Epithelial cell of esophagus (primary cell): ENCODE measurements at regions not wholly inside any gene's neighbourhood (a gene's known extent, or its start where the extent isn't known, plus 50 kb on each side); places are given as distances from the start of the nearest gene placed in this dataset.
"Not testable (repeated sequence)": the region's sequence is repeated elsewhere in the genome, so short reads cannot be mapped to it uniquely, and the experiment has no call there.

Source experiments
- DNase-seq: peaks from one replicate; pipeline ENCODE4 v3.0.0; 2010; ENCODE audit warnings: low read depth
- H3K4me3 ChIP-seq: 2 replicates; pipeline ENCODE4 v1.5.1; 2011; ENCODE audit warnings: mild to moderate bottlenecking, low read length, control low read depth
- TF ChIP-seq, protein P1 (sequence below): IDR thresholded peaks from 2 replicates; pipeline ENCODE4 v1.5.1; 2011; ENCODE audit warnings: low read depth, mild to moderate bottlenecking, low read length, control low read depth, inconsistent platforms; ENCODE audit not compliant: insufficient read depth; ENCODE audit errors: missing control alignments

- no peak for DNase-seq
- TF ChIP-seq, protein P1, sequence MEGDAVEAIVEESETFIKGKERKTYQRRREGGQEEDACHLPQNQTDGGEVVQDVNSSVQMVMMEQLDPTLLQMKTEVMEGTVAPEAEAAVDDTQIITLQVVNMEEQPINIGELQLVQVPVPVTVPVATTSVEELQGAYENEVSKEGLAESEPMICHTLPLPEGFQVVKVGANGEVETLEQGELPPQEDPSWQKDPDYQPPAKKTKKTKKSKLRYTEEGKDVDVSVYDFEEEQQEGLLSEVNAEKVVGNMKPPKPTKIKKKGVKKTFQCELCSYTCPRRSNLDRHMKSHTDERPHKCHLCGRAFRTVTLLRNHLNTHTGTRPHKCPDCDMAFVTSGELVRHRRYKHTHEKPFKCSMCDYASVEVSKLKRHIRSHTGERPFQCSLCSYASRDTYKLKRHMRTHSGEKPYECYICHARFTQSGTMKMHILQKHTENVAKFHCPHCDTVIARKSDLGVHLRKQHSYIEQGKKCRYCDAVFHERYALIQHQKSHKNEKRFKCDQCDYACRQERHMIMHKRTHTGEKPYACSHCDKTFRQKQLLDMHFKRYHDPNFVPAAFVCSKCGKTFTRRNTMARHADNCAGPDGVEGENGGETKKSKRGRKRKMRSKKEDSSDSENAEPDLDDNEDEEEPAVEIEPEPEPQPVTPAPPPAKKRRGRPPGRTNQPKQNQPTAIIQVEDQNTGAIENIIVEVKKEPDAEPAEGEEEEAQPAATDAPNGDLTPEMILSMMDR = no peak
- H3K4me3 ChIP-seq = no peak overlapping the region
Measured at GRCh38 chr20:40868551-40869217, 159.9 kb upstream of the TOP1 start.

DNA sequence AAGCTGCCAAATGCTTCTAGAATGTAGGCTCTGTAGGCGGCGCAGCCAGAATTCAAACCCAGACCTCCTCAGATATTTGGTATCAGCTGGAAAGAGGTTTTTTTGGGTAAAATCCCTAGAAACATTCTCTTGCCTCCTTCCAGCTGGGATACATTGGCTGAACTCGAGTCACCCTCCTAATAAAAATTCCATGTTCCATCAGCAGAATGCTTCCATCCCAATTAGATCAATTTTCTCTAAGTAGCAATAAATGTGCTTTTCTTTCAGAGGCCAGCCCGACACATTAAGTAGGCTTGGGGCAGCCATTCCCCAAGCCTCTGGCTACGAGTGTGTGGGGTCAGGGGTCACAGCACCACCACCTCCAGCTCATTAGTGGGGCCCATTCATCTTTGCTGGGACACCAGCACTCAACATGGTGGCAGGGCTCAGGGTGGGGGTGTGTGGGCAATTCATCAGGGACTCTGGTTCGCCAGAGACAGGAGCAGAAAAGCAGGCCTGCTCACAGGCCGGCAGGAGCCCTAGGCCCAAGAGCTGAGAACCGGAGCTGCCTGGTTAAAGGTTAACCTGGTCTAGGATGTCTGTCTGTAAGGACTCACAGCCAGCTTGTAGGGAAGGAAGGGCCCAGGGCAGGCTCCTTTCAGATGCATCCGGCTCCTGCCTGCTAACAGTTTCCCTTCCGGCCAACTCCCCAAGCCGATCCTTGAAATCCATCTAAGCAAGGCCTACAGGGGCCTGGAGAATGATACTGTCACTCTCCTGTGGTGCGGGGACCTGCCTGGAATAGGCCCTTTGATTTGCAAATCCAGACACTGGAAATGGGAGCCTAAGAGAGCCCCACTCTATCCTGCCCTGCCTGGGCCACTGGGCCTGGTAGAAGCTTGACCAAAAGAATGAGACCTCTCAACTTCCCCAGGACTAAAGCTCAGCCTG, 159.1 kb upstream of the TOP1 start:
- H3K4me3 ChIP-seq = no peak overlapping the region
- no peak for DNase-seq
- TF ChIP-seq, protein P1 = no peak

DNA sequence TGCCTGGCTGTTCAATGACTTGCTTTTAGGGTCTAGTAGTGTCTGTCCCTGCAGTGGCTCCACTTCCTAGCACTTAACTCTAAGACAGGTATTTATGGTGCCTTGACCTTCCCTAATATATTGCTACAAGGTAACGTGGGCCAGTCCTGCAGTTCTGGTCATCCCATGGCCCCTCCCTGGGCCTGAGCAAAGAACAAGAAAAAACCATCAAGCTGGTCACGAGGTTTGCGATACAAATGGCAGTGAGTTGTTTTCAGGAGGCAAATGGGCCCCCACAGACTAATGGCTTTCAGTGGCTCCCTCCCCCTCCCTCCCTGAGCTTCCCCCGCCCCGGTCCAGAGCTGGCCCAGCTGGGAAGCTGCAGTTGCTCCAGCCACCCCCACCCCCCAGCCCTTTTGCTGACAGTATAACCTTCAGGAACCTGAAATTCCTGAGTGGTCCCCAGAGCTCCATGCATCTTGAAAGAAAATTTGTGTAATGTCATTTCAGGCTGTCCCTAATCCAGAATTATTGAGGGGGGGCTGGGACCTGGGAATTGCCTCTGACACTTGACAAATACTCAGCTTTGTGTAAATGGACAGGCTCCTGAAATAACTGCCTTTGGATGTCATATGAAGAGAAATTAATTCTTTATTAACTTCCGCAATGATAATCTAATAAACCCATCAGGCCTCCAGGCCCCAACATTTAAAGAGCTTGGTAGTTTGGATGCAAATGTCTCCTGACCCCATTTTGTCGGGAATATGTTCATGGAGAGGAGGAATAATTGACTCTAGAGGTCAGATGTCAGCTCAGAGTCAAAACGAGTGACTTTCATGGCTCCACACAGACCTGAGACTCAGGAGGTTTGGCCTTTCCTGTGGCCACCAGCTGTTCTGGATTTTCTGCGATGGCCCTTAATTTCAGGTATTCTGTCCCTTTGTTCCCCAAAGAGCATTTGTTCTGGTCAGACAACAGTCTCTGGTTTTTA, 153.2 kb upstream of the TOP1 start:
- TF ChIP-seq, protein P1 = no peak
- H3K4me3 ChIP-seq = no peak overlapping the region
- no peak for DNase-seq

- not testable (repeated sequence) for H3K4me3 ChIP-seq, DNase-seq
Measured at GRCh38 chr20:40878099-40878498, 150.5 kb upstream of the TOP1 start.

DNA sequence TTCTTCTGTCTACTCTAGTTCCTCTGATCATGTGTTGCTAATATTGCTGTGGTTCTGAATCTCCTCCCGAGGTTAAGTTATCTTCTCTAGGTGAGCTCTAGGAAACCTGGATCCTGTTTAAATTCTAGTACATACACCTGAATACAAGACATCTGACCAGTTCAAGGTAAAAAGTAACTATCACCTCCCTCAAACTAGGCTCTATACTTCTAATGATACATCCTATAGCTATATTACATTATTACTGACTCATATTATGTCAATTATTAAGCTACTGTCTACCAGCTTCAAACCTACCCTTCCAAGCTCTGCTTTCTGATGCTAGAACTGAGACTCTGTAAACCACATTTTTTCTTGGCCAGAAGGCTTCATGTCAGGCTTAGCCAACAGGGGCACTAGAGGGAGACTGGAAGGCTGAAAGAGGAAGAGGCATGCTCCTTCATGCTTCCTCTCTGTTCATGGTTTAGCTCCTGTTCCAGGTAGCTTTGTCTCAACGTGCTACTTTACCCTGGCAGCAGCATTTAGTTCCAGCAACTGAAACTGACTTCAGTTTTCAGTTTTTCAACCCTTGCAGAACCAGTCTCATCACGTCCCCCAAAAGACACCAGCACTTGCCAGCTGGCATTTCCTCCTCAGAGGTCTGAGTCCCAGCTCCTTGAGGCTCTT, 148.4 kb upstream of the TOP1 start:
- TF ChIP-seq, protein P1 = peak; percentile 40
- peak; percentile 24 for DNase-seq
- no peak overlapping the region for H3K4me3 ChIP-seq

DNA sequence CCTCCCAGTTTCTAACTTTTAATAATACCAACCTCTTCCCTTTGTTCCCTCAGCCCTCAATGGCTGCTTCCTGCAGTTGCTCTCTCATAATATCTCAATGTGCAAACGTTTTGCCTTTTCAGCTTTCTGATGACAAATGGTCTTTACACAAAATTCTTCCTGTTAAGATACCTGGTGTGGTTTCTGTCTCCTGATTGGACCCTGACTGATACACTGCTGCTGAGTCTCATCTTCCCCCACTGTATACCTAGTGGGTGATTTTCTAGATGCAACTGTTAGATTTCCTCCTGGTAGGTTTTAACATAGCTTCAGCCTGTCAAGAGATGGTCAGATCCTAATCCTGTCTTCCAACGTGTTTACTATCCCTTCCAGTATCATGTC, 147.9 kb upstream of the TOP1 start:
- no peak for DNase-seq
- TF ChIP-seq, protein P1 = no peak
- no peak overlapping the region for H3K4me3 ChIP-seq
